Activated T-helper 1 cell treated with anti-CD3 and anti-CD28 coated beads, Interleukin-12 subunit alpha, Interleukin-12 subunit beta, Interleukin-2, Interleukin-4 antibody, amounts not matched to agents 30 ng/mL and 10 ng/mL and 1 ng/mL, durations not matched to agents 14 hours and 24 hours and 36 hours (primary cell): ENCODE measurements at regions not wholly inside any gene's neighbourhood (a gene's known extent, or its start where the extent isn't known, plus 50 kb on each side); places are given as distances from the start of the nearest gene placed in this dataset.

ENCODE experiments used
- DNase-seq: peaks from one replicate; pipeline ENCODE4 v3.0.0; 2021; ENCODE audit warnings: low spot score
- H3K27ac Mint-ChIP-seq: one replicate; pipeline ENCODE4 v1.8.0; 2021; ENCODE audit warnings: mild to moderate bottlenecking, mixed read lengths
- H3K27me3 Mint-ChIP-seq: one replicate; pipeline ENCODE4 v1.8.0; 2022; ENCODE audit warnings: mild to moderate bottlenecking, moderate library complexity, mixed read lengths; ENCODE audit not compliant: insufficient read depth
- H3K36me3 Mint-ChIP-seq: one replicate; pipeline ENCODE4 v1.8.0; 2021; ENCODE audit warnings: low read depth, mixed read lengths
- H3K4me1 Mint-ChIP-seq: one replicate; pipeline ENCODE4 v1.8.0; 2021; ENCODE audit warnings: low read depth, mixed read lengths
- H3K4me3 Mint-ChIP-seq: one replicate; pipeline ENCODE4 v1.8.0; 2021; ENCODE audit warnings: mild to moderate bottlenecking, moderate library complexity, mixed read lengths
- H3K9me3 Mint-ChIP-seq: one replicate; pipeline ENCODE4 v1.8.0; 2021; ENCODE audit warnings: mixed read lengths
- intact Hi-C: fragments of 100-400 bp; cut with micrococcal nuclease; formaldehyde crosslinking; loops from one replicate; pipeline ENCODE4 v1.15.1; 2024

GRCh38 chr10:65811931-65812525 lies 1113.8 kb upstream of the LRRTM3 start:
- Mint-ChIP-seq H3K27ac (no peak overlapping the region), H3K4me1 (no peaks in the 10 kb centered on the region), H3K27me3 (no peaks in the 10 kb centered on the region), H3K4me3 (no peak overlapping the region), H3K36me3 (no peaks in the 10 kb centered on the region), H3K9me3 (no peaks in the 10 kb centered on the region)
- no peak for DNase-seq
- intact Hi-C loops = no loop called here

GRCh38 chr10:65816536-65816935 lies 1109.3 kb upstream of the LRRTM3 start:
- intact Hi-C loops = no loop called here
- no peak for DNase-seq
- H3K4me1 Mint-ChIP-seq = no peaks in the 10 kb centered on the region
- no peak overlapping the region for H3K4me3 Mint-ChIP-seq
- H3K27ac Mint-ChIP-seq = no peak overlapping the region
- H3K36me3 Mint-ChIP-seq = no peaks in the 10 kb centered on the region
- H3K9me3 Mint-ChIP-seq = no peaks in the 10 kb centered on the region
- no peaks in the 10 kb centered on the region for H3K27me3 Mint-ChIP-seq

- Mint-ChIP-seq H3K27ac (no peak overlapping the region), H3K4me3 (no peak overlapping the region), H3K9me3 (no peaks in the 10 kb centered on the region), H3K36me3 (no peaks in the 10 kb centered on the region), H3K4me1 (no peaks in the 10 kb centered on the region), H3K27me3 (no peaks in the 10 kb centered on the region)
- no peak for DNase-seq
- intact Hi-C loops = no loop called here
Measured at GRCh38 chr10:65818990-65819389, 1106.8 kb upstream of the LRRTM3 start.

- Mint-ChIP-seq H3K4me1 (no peaks in the 10 kb centered on the region), H3K36me3 (no peaks in the 10 kb centered on the region), H3K4me3 (no peak overlapping the region), H3K27me3 (no peaks in the 10 kb centered on the region), H3K27ac (no peak overlapping the region), H3K9me3 (no peaks in the 10 kb centered on the region)
- intact Hi-C loops = no loop called here
- DNase-seq = no peak
Measured at GRCh38 chr10:65827359-65827758, 1098.5 kb upstream of the LRRTM3 start.

GRCh38 chr10:65838811-65839210 lies 1087.0 kb upstream of the LRRTM3 start:
- H3K27me3 Mint-ChIP-seq = no peaks in the 10 kb centered on the region
- peaks cover 3% of the 10 kb centered on the region for H3K9me3 Mint-ChIP-seq
- no peak overlapping the region for H3K4me3 Mint-ChIP-seq
- intact Hi-C loops = no loop called here
- no peaks in the 10 kb centered on the region for H3K4me1 Mint-ChIP-seq
- no peak for DNase-seq
- no peaks in the 10 kb centered on the region for H3K36me3 Mint-ChIP-seq
- no peak overlapping the region for H3K27ac Mint-ChIP-seq

GRCh38 chr10:65843203-65843602 lies 1082.6 kb upstream of the LRRTM3 start:
- Mint-ChIP-seq H3K27ac (no peak overlapping the region), H3K9me3 (peaks cover 4% of the 10 kb centered on the region), H3K4me3 (no peak overlapping the region), H3K27me3 (no peaks in the 10 kb centered on the region), H3K36me3 (no peaks in the 10 kb centered on the region), H3K4me1 (no peaks in the 10 kb centered on the region)
- intact Hi-C loops = no loop called here
- no peak for DNase-seq

GRCh38 chr10:65845916-65846315 lies 1079.9 kb upstream of the LRRTM3 start:
- intact Hi-C loops = no loop called here
- H3K27me3 Mint-ChIP-seq = no peaks in the 10 kb centered on the region
- no peaks in the 10 kb centered on the region for H3K36me3 Mint-ChIP-seq
- H3K4me1 Mint-ChIP-seq = no peaks in the 10 kb centered on the region
- peaks cover 4% of the 10 kb centered on the region for H3K9me3 Mint-ChIP-seq
- DNase-seq = no peak
- no peak overlapping the region for H3K27ac Mint-ChIP-seq
- no peak overlapping the region for H3K4me3 Mint-ChIP-seq

GRCh38 chr10:65846541-65846940 lies 1079.3 kb upstream of the LRRTM3 start:
- Mint-ChIP-seq H3K27me3 (no peaks in the 10 kb centered on the region), H3K36me3 (no peaks in the 10 kb centered on the region), H3K4me3 (no peak overlapping the region), H3K9me3 (peaks cover 4% of the 10 kb centered on the region), H3K4me1 (no peaks in the 10 kb centered on the region), H3K27ac (no peak overlapping the region)
- no peak for DNase-seq
- intact Hi-C loops = no loop called here

- Mint-ChIP-seq H3K27ac (no peak overlapping the region), H3K27me3 (no peaks in the 10 kb centered on the region), H3K9me3 (peaks cover 4% of the 10 kb centered on the region), H3K4me3 (no peak overlapping the region), H3K36me3 (no peaks in the 10 kb centered on the region), H3K4me1 (no peaks in the 10 kb centered on the region)
- intact Hi-C loops = no loop called here
- no peak for DNase-seq
Measured at GRCh38 chr10:65846949-65847348, 1078.9 kb upstream of the LRRTM3 start.

GRCh38 chr10:65847436-65848230 lies 1078.2 kb upstream of the LRRTM3 start:
- DNase-seq = no peak
- H3K27ac Mint-ChIP-seq = no peak overlapping the region
- H3K4me3 Mint-ChIP-seq = no peak overlapping the region
- no peaks in the 10 kb centered on the region for H3K36me3 Mint-ChIP-seq
- no peaks in the 10 kb centered on the region for H3K4me1 Mint-ChIP-seq
- no peaks in the 10 kb centered on the region for H3K27me3 Mint-ChIP-seq
- H3K9me3 Mint-ChIP-seq = peaks cover 4% of the 10 kb centered on the region
- intact Hi-C loops = no loop called here

GRCh38 chr10:65858841-65859240 lies 1067.0 kb upstream of the LRRTM3 start:
- Mint-ChIP-seq H3K9me3 (peaks cover 4% of the 10 kb centered on the region), H3K36me3 (no peaks in the 10 kb centered on the region), H3K4me3 (no peak overlapping the region), H3K4me1 (no peaks in the 10 kb centered on the region), H3K27me3 (no peaks in the 10 kb centered on the region), H3K27ac (no peak overlapping the region)
- DNase-seq = no peak
- intact Hi-C loops = no loop called here

GRCh38 chr10:65861249-65861648 lies 1064.6 kb upstream of the LRRTM3 start:
- no peaks in the 10 kb centered on the region for H3K36me3 Mint-ChIP-seq
- H3K27me3 Mint-ChIP-seq = no peaks in the 10 kb centered on the region
- H3K9me3 Mint-ChIP-seq = peaks cover 4% of the 10 kb centered on the region
- no peak overlapping the region for H3K4me3 Mint-ChIP-seq
- intact Hi-C loops = no loop called here
- no peak overlapping the region for H3K27ac Mint-ChIP-seq
- H3K4me1 Mint-ChIP-seq = no peaks in the 10 kb centered on the region
- no peak for DNase-seq
